ENCODE measurements at regions not wholly inside any gene's neighbourhood (a gene's known extent, or its start where the extent isn't known, plus 50 kb on each side); places are given as distances from the start of the nearest gene placed in this dataset.

- POLR2A ChIA-PET = no interaction called here
- H3K9me3 ChIP-seq (ENCODE audit: control insufficient read depth, insufficient read depth, low read length) = no peaks in the 10 kb centered on the region
These were observed 931.1 kb upstream of the TENM4 start for GRCh38 chr11:80371931-80372330.

GRCh38 chr11:80365980-80366379 is 925.1 kb upstream of the TENM4 start:
- POLR2A ChIA-PET = no interaction called here

More at GRCh38 chr11:80371931-80372330, 931.1 kb upstream of the TENM4 start:
- CTCF ChIA-PET = no interaction called here
- H3K27me3 ChIP-seq (ENCODE audit: control insufficient read depth, insufficient read depth, low read length) = no peaks in the 10 kb centered on the region
- DNase-seq (ENCODE audit: low read depth, low spot score) = no peak
- no peak overlapping the region for H3K4me3 ChIP-seq (ENCODE audit: low read depth, low read length)
- no peak for TF ChIP-seq CTCF (IDR thresholded peaks at IDR 0.05; ENCODE audit: low read depth, low read length)
- no peak overlapping the region for H3K27ac ChIP-seq (ENCODE audit: low read depth, low read length)

GRCh38 chr11:80365076-80365725 is 924.4 kb upstream of the TENM4 start:
- no peak for DNase-seq (ENCODE audit: low read depth, low spot score)
- H3K27me3 ChIP-seq (ENCODE audit: control insufficient read depth, insufficient read depth, low read length) = no peaks in the 10 kb centered on the region
- H3K27ac ChIP-seq (ENCODE audit: low read depth, low read length) = no peak overlapping the region
- ChIA-PET CTCF (no interaction called here), POLR2A (no interaction called here)
- H3K9me3 ChIP-seq (ENCODE audit: control insufficient read depth, insufficient read depth, low read length) = no peaks in the 10 kb centered on the region
- no peak overlapping the region for H3K4me3 ChIP-seq (ENCODE audit: low read depth, low read length)
- no peak for TF ChIP-seq CTCF (IDR thresholded peaks at IDR 0.05; ENCODE audit: low read depth, low read length)

More at GRCh38 chr11:80365980-80366379, 925.1 kb upstream of the TENM4 start:
- H3K4me3 ChIP-seq (ENCODE audit: low read depth, low read length) = no peak overlapping the region
- no peak for DNase-seq (ENCODE audit: low read depth, low spot score)
- H3K9me3 ChIP-seq (ENCODE audit: control insufficient read depth, insufficient read depth, low read length) = no peaks in the 10 kb centered on the region
- TF ChIP-seq CTCF (IDR thresholded peaks at IDR 0.05; ENCODE audit: low read depth, low read length) = no peak
- H3K27ac ChIP-seq (ENCODE audit: low read depth, low read length) = no peak overlapping the region
- CTCF ChIA-PET = no interaction called here
- H3K27me3 ChIP-seq (ENCODE audit: control insufficient read depth, insufficient read depth, low read length) = no peaks in the 10 kb centered on the region

- Histone ChIP-seq H3K27ac (ENCODE audit: low read depth, low read length) (no peak overlapping the region), H3K4me3 (ENCODE audit: low read depth, low read length) (no peak overlapping the region), H3K27me3 (ENCODE audit: control insufficient read depth, insufficient read depth, low read length) (no peaks in the 10 kb centered on the region), H3K9me3 (ENCODE audit: control insufficient read depth, insufficient read depth, low read length) (no peaks in the 10 kb centered on the region)
- no peak for TF ChIP-seq CTCF (IDR thresholded peaks at IDR 0.05; ENCODE audit: low read depth, low read length)
- CTCF ChIA-PET = no interaction called here
- POLR2A ChIA-PET = no interaction called here
- no peak for DNase-seq (ENCODE audit: low read depth, low spot score)
These were observed 921.9 kb upstream of the TENM4 start for GRCh38 chr11:80362563-80363340.

GRCh38 chr11:80355251-80355650 is 914.4 kb upstream of the TENM4 start:
- no peak for TF ChIP-seq CTCF (IDR thresholded peaks at IDR 0.05; ENCODE audit: low read depth, low read length)
- CTCF ChIA-PET = interaction anchor here (0.6 kb wide), 1 partner anchor 15 kb away, joined by 3 read pairs; no protein-coding TSS in a partner anchor
- H3K9me3 ChIP-seq (ENCODE audit: control insufficient read depth, insufficient read depth, low read length) = no peaks in the 10 kb centered on the region
- POLR2A ChIA-PET = no interaction called here
- H3K27ac ChIP-seq (ENCODE audit: low read depth, low read length) = no peak overlapping the region
- DNase-seq (ENCODE audit: low read depth, low spot score) = no peak
- no peak overlapping the region for H3K4me3 ChIP-seq (ENCODE audit: low read depth, low read length)
- H3K27me3 ChIP-seq (ENCODE audit: control insufficient read depth, insufficient read depth, low read length) = no peaks in the 10 kb centered on the region
